Activated B cell treated with CpG ODN at 0.5 μM for 24 hours (primary cell): ENCODE measurements at regions not wholly inside any gene's neighbourhood (a gene's known extent, or its start where the extent isn't known, plus 50 kb on each side); places are given as distances from the start of the nearest gene placed in this dataset.

Source experiments
- ATAC-seq: fragments of 200-7000 bp; cut with Tn5 transposase; one replicate; pipeline ENCODE4 v1.10.0; 2021; ENCODE audit warnings: low read depth, mild to moderate bottlenecking, moderate library complexity
- CTCF ChIA-PET: fragments of 350-600 bp; sonication (Branson Sonifier 250); formaldehyde crosslinking; loops from one replicate; lab custom pipeline; 2021; ENCODE audit warnings: antibody characterized with exemption; lab: Charles Lee
- POLR2A ChIA-PET: fragments of 350-600 bp; sonication (Branson Sonifier 250); formaldehyde crosslinking; loops from one replicate; lab custom pipeline; 2021; ENCODE audit warnings: antibody characterized with exemption; lab: Charles Lee
- DNase-seq: peaks from one replicate; pipeline ENCODE4 v3.0.0; 2022
- H3K27ac Mint-ChIP-seq: one replicate; pipeline ENCODE4 v1.8.0; 2020; ENCODE audit warnings: mixed read lengths
- H3K27me3 Mint-ChIP-seq: one replicate; pipeline ENCODE4 v1.8.0; 2021; ENCODE audit warnings: mixed read lengths
- H3K36me3 Mint-ChIP-seq: one replicate; pipeline ENCODE4 v1.8.0; 2021; ENCODE audit warnings: low read depth, mixed read lengths
- H3K4me1 Mint-ChIP-seq: one replicate; pipeline ENCODE4 v1.8.0; 2021; ENCODE audit warnings: mixed read lengths
- H3K4me3 Mint-ChIP-seq: one replicate; pipeline ENCODE4 v1.8.0; 2020; ENCODE audit warnings: mild to moderate bottlenecking, mixed read lengths
- H3K9me3 Mint-ChIP-seq: one replicate; pipeline ENCODE4 v1.8.0; 2020; ENCODE audit warnings: mixed read lengths
- intact Hi-C: fragments of 100-400 bp; cut with micrococcal nuclease; formaldehyde crosslinking; loops from one replicate; pipeline ENCODE4 v1.15.1; 2024
- TF ChIP-seq, protein P1 (sequence below): fragments of 200-600 bp; IDR thresholded peaks from one replicate; pipeline ENCODE4 v1.8.0; 2022; ENCODE audit warnings: antibody characterized with exemption, mild to moderate bottlenecking

GRCh38 chr15:97729270-97729669, 231.2 kb upstream of the ARRDC4 start:
- no peak for DNase-seq
- ChIA-PET POLR2A (no interaction called here), CTCF (no interaction called here)
- peaks cover 2% of the 10 kb centered on the region for H3K9me3 Mint-ChIP-seq
- no peaks in the 10 kb centered on the region for H3K27me3 Mint-ChIP-seq
- H3K27ac Mint-ChIP-seq: no peak overlapping the region
- no peak overlapping the region for H3K4me3 Mint-ChIP-seq
- TF ChIP-seq, protein P1, sequence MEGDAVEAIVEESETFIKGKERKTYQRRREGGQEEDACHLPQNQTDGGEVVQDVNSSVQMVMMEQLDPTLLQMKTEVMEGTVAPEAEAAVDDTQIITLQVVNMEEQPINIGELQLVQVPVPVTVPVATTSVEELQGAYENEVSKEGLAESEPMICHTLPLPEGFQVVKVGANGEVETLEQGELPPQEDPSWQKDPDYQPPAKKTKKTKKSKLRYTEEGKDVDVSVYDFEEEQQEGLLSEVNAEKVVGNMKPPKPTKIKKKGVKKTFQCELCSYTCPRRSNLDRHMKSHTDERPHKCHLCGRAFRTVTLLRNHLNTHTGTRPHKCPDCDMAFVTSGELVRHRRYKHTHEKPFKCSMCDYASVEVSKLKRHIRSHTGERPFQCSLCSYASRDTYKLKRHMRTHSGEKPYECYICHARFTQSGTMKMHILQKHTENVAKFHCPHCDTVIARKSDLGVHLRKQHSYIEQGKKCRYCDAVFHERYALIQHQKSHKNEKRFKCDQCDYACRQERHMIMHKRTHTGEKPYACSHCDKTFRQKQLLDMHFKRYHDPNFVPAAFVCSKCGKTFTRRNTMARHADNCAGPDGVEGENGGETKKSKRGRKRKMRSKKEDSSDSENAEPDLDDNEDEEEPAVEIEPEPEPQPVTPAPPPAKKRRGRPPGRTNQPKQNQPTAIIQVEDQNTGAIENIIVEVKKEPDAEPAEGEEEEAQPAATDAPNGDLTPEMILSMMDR: no peak
- H3K36me3 Mint-ChIP-seq: no peaks in the 10 kb centered on the region
- intact Hi-C loops: no loop called here
- no peaks in the 10 kb centered on the region for H3K4me1 Mint-ChIP-seq
- no peak for ATAC-seq

DNA sequence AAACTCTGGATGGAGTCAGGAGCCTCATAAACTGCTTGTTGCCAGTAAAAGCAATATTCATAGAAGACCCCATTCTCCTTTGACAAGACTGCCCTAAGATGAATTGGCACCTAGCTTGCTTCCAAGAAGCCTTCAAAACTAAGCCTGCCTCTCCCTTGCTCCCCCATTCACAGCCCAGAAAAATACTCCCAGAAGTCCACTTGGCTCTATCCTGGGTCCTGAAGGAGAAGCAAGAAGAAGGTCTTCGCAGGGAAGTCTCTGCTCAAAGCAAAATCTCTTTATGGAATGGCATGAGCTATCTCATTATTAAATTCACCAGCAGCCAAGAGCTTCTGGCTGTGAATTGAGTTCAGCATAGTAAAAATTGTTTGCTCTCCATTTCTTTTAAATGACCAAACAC, 230.2 kb upstream of the ARRDC4 start:
- ATAC-seq (no peak), DNase-seq (no peak)
- intact Hi-C loops: no loop called here
- ChIA-PET CTCF (no interaction called here), POLR2A (no interaction called here)
- Mint-ChIP-seq H3K27me3 (no peaks in the 10 kb centered on the region), H3K27ac (no peak overlapping the region), H3K4me3 (no peak overlapping the region), H3K4me1 (no peaks in the 10 kb centered on the region), H3K36me3 (no peaks in the 10 kb centered on the region), H3K9me3 (peaks cover 2% of the 10 kb centered on the region)
- TF ChIP-seq, protein P1: no peak

GRCh38 chr15:97731859-97732258, 228.6 kb upstream of the ARRDC4 start:
- POLR2A ChIA-PET: no interaction called here
- TF ChIP-seq, protein P1: no peak
- H3K27me3 Mint-ChIP-seq: no peaks in the 10 kb centered on the region
- no peak overlapping the region for H3K4me3 Mint-ChIP-seq
- DNase-seq (no peak), ATAC-seq (no peak)
- no peaks in the 10 kb centered on the region for H3K4me1 Mint-ChIP-seq
- no peaks in the 10 kb centered on the region for H3K36me3 Mint-ChIP-seq
- H3K27ac Mint-ChIP-seq: no peak overlapping the region
- CTCF ChIA-PET: no interaction called here
- intact Hi-C loops: no loop called here
- H3K9me3 Mint-ChIP-seq: peaks cover 2% of the 10 kb centered on the region

DNA sequence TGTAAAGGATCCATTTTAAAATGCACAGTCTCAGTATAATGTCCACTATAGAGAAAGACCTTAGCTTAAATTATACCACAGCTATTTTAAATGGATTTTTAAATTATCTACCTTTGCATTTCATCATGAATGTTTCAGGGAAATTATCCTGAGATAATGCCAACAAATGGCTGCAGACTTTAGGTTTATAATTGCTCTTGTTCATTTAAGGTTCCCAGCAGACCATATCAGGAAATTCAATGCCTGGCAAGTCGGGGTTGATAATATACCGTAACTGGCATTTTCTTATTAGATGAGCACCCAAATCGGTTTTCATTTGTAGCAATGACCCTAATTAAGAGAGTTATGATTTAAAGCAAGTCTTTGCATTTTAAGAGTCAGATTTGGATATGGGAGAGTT, 227.1 kb upstream of the ARRDC4 start:
- TF ChIP-seq, protein P1: no peak
- Mint-ChIP-seq H3K27me3 (no peaks in the 10 kb centered on the region), H3K4me1 (no peaks in the 10 kb centered on the region), H3K4me3 (no peak overlapping the region), H3K27ac (no peak overlapping the region), H3K36me3 (no peaks in the 10 kb centered on the region), H3K9me3 (no peaks in the 10 kb centered on the region)
- ChIA-PET POLR2A (no interaction called here), CTCF (no interaction called here)
- DNase-seq (no peak), ATAC-seq (no peak)
- intact Hi-C loops: no loop called here

DNA sequence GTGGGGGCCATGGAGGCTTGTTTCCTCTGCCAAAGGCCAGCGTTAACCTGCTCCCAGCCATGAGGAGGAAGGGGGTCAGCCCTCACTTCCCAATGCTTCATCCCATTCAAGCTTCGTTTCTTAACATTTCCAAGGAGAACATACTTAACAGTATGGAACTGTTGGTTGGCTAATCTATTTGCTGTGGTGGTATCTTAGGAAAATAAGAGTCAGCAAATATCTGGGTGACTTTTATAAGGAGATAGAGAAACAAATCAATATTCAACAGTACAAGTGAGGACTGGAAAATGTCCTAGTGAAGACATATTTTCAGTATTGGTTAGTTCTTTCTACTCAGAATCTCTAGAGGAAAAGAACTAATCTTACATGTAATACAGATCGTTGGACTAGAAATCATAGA, 223.8 kb upstream of the ARRDC4 start:
- H3K36me3 Mint-ChIP-seq: no peaks in the 10 kb centered on the region
- POLR2A ChIA-PET: no interaction called here
- CTCF ChIA-PET: no interaction called here

More for the DNA sequence above, 223.8 kb upstream of the ARRDC4 start:
- intact Hi-C loops: no loop called here
- Mint-ChIP-seq H3K4me1 (no peaks in the 10 kb centered on the region), H3K27me3 (no peaks in the 10 kb centered on the region), H3K4me3 (no peak overlapping the region), H3K27ac (no peak overlapping the region), H3K9me3 (no peaks in the 10 kb centered on the region)
- ATAC-seq (no peak), DNase-seq (no peak)
- TF ChIP-seq, protein P1: no peak
